ENCODE measurements at regions not wholly inside any gene's neighbourhood (a gene's known extent, or its start where the extent isn't known, plus 50 kb on each side); places are given as distances from the start of the nearest gene placed in this dataset.
"Not testable (repeated sequence)": the region's sequence is repeated elsewhere in the genome, so short reads cannot be mapped to it uniquely, and the experiment has no call there.

- DNase-seq (ENCODE audit: low read depth in 2 of 2, low spot score in 1 of 2) = no peak
These were observed 229.8 kb upstream of the ACVR2A start for GRCh38 chr2:147614979-147615470.

- DNase-seq (ENCODE audit: low read depth in 2 of 2, low spot score in 1 of 2) = no peak
These were observed 230.4 kb upstream of the ACVR2A start for GRCh38 chr2:147614471-147614870.

- DNase-seq (ENCODE audit: low read depth in 2 of 2, low spot score in 1 of 2) = no peak
These were observed 234.3 kb upstream of the ACVR2A start for GRCh38 chr2:147610496-147611040.

GRCh38 chr2:147609301-147609700, 235.5 kb upstream of the ACVR2A start:
- no peak for DNase-seq (ENCODE audit: low read depth in 2 of 2, low spot score in 1 of 2)

- DNase-seq (ENCODE audit: low read depth in 2 of 2, low spot score in 1 of 2) = no peak
These were observed 237.4 kb upstream of the ACVR2A start for GRCh38 chr2:147607379-147607778.

- no peak for DNase-seq (ENCODE audit: low read depth in 2 of 2, low spot score in 1 of 2)
These were observed 241.0 kb upstream of the ACVR2A start for GRCh38 chr2:147603876-147604275.

GRCh38 chr2:147603447-147603846, 241.4 kb upstream of the ACVR2A start:
- no peak for DNase-seq (ENCODE audit: low read depth in 2 of 2, low spot score in 1 of 2)

- no peak for DNase-seq (ENCODE audit: low read depth in 2 of 2, low spot score in 1 of 2)
These were observed 244.2 kb upstream of the ACVR2A start for GRCh38 chr2:147600646-147601045.

GRCh38 chr2:147600223-147600622, 244.6 kb upstream of the ACVR2A start:
- DNase-seq (ENCODE audit: low read depth in 2 of 2, low spot score in 1 of 2) = no peak

GRCh38 chr2:147595200-147595599, 249.6 kb upstream of the ACVR2A start:
- DNase-seq (ENCODE audit: low read depth in 2 of 2, low spot score in 1 of 2) = no peak

- DNase-seq (ENCODE audit: low read depth in 2 of 2, low spot score in 1 of 2) = no peak
These were observed 250.8 kb upstream of the ACVR2A start for GRCh38 chr2:147594038-147594437.

- not testable (repeated sequence) for DNase-seq (ENCODE audit: low read depth in 2 of 2, low spot score in 1 of 2)
These were observed 252.0 kb upstream of the ACVR2A start for GRCh38 chr2:147592784-147593183.

GRCh38 chr2:147589127-147589526, 255.7 kb upstream of the ACVR2A start:
- DNase-seq (ENCODE audit: low read depth in 2 of 2, low spot score in 1 of 2) = no peak

GRCh38 chr2:147588191-147588590, 256.6 kb upstream of the ACVR2A start:
- no peak for DNase-seq (ENCODE audit: low read depth in 2 of 2, low spot score in 1 of 2)

- no peak for DNase-seq (ENCODE audit: low read depth in 2 of 2, low spot score in 1 of 2)
These were observed 266.3 kb upstream of the ACVR2A start for GRCh38 chr2:147578529-147578928.

- no peak for DNase-seq (ENCODE audit: low read depth in 2 of 2, low spot score in 1 of 2)
These were observed 266.8 kb upstream of the ACVR2A start for GRCh38 chr2:147577998-147578380.

- no peak for DNase-seq (ENCODE audit: low read depth in 2 of 2, low spot score in 1 of 2)
These were observed 267.4 kb upstream of the ACVR2A start for GRCh38 chr2:147577323-147577997.

- no peak for DNase-seq (ENCODE audit: low read depth in 2 of 2, low spot score in 1 of 2)
These were observed 269.7 kb upstream of the ACVR2A start for GRCh38 chr2:147575106-147575505.

- no peak for DNase-seq (ENCODE audit: low read depth in 2 of 2, low spot score in 1 of 2)
These were observed 272.2 kb upstream of the ACVR2A start for GRCh38 chr2:147572622-147573021.

GRCh38 chr2:147569426-147569825, 275.4 kb upstream of the ACVR2A start:
- DNase-seq (ENCODE audit: low read depth in 2 of 2, low spot score in 1 of 2) = no peak

GRCh38 chr2:147568109-147568508, 276.7 kb upstream of the ACVR2A start:
- no peak for DNase-seq (ENCODE audit: low read depth in 2 of 2, low spot score in 1 of 2)

- no peak for DNase-seq (ENCODE audit: low read depth in 2 of 2, low spot score in 1 of 2)
These were observed 277.7 kb upstream of the ACVR2A start for GRCh38 chr2:147567136-147567535.

All from stimulated activated CD8-positive, alpha-beta memory T cell treated with anti-CD3 and anti-CD28 coated beads, Interleukin-4, amount 100 ng/mL, for 1 hour (primary cell).